SK-N-SH (cell line): ENCODE measurements at regions not wholly inside any gene's neighbourhood (a gene's known extent, or its start where the extent isn't known, plus 50 kb on each side); places are given as distances from the start of the nearest gene placed in this dataset.

Source experiments
- CTCF ChIP-seq: fragments of 200-600 bp; sonication (generic); IDR thresholded peaks from 2 replicates; pipeline ENCODE4 v1.6.1; 2017; ENCODE audit warnings: antibody characterized with exemption, mild to moderate bottlenecking, moderate library complexity
- EZH2phosphoT487 ChIP-seq: fragments of 200-600 bp; sonication (generic); IDR thresholded peaks from 2 replicates; pipeline ENCODE4 v1.6.1; 2017; ENCODE audit warnings: low read depth, mixed run types, mild to moderate bottlenecking, antibody characterized with exemption, moderate library complexity, borderline replicate concordance
- FOXJ3 ChIP-seq: sonication (generic); formaldehyde crosslinking; IDR thresholded peaks from 2 replicates; pipeline ENCODE4 v1.5.1; 2020; ENCODE audit warnings: mild to moderate bottlenecking, missing genetic modification reagents
- JUND ChIP-seq: IDR thresholded peaks from 2 replicates; pipeline ENCODE4 v1.4.0; 2012
- MXI1 ChIP-seq: IDR thresholded peaks from 2 replicates; pipeline ENCODE4 v1.6.1; 2012; ENCODE audit warnings: mild to moderate bottlenecking, low read depth, low read length, improper control_type of control experiment
- POLR2AphosphoS5 ChIP-seq: IDR thresholded peaks from 2 replicates; pipeline ENCODE4 v1.6.1; 2012; ENCODE audit warnings: low read depth, low read length
- RFX5 ChIP-seq: IDR thresholded peaks from 2 replicates; pipeline ENCODE4 v1.6.1; 2012; ENCODE audit warnings: mild to moderate bottlenecking, improper control_type of control experiment, low read length
- SIN3A ChIP-seq: IDR thresholded peaks from 2 replicates; pipeline ENCODE4 v1.6.1; 2012; ENCODE audit warnings: low read depth, mild to moderate bottlenecking, low read length, moderate library complexity, borderline replicate concordance
- SMC3 ChIP-seq: IDR thresholded peaks from 2 replicates; pipeline ENCODE4 v1.6.1; 2012; ENCODE audit warnings: low read depth, low read length, improper control_type of control experiment
- TAF1 ChIP-seq: IDR thresholded peaks from 2 replicates; pipeline ENCODE4 v1.6.1; 2012; ENCODE audit warnings: low read depth, mild to moderate bottlenecking, low read length, moderate library complexity, borderline replicate concordance
- USF2 ChIP-seq: fragments of 150-350 bp; IDR thresholded peaks from 2 replicates; pipeline ENCODE4 v1.6.1; 2017; ENCODE audit warnings: antibody characterized with exemption, low read length, low read depth, borderline replicate concordance
- YY1 ChIP-seq: IDR thresholded peaks from 2 replicates; pipeline ENCODE4 v1.4.0; 2012; ENCODE audit warnings: low read depth, mild to moderate bottlenecking

GRCh38 chr6:155770856-155771255 lies 315.2 kb upstream of the NOX3 start:
- TF ChIP-seq MXI1 (no peak), CTCF (no peak), POLR2AphosphoS5 (no peak), RFX5 (no peak), FOXJ3 (CRISPR knock-in tag) (no peak), USF2 (no peak), YY1 (no peak), EZH2phosphoT487 (no peak), SIN3A (no peak), JUND (no peak), SMC3 (no peak), TAF1 (no peak)
